IMR-90 (cell line): ENCODE measurements at regions not wholly inside any gene's neighbourhood (a gene's known extent, or its start where the extent isn't known, plus 50 kb on each side); places are given as distances from the start of the nearest gene placed in this dataset.

Source experiments
- ATAC-seq: fragments of 200-7000 bp; cut with Tn5 transposase; 2 replicates; pipeline ENCODE4 v1.9.1; 2020; ENCODE audit warnings: low read depth, mild to moderate bottlenecking, moderate library complexity
- BruUV-seq: library from RNA; stranded (reverse); fragments of 400-500 nt; replicated peaks from 2 replicates; lab custom pipeline; 2021; lab: Mats Ljungman, UMichigan
- CTCF ChIA-PET: fragments of 300-600 bp; formaldehyde crosslinking; extraction: SDS; loops from one replicate; lab custom pipeline; 2021; ENCODE audit warnings: antibody characterized with exemption; lab: Yijun Ruan, JAX
- POLR2A ChIA-PET: fragments of 300-600 bp; sonication (Branson Sonifier 250); formaldehyde crosslinking; loops from one replicate; lab custom pipeline; 2022; ENCODE audit warnings: antibody characterized with exemption; ENCODE audit not compliant: unreplicated experiment; lab: Charles Lee
- DNase-seq: peaks from one replicate; pipeline ENCODE4 v3.0.0; 2013
- H2AFZ ChIP-seq: replicated peaks from 2 replicates; pipeline ENCODE3; 2013; ENCODE audit warnings: low read length, mild to moderate bottlenecking; ENCODE audit not compliant: poor library complexity
- H2AK5ac ChIP-seq: 2 replicates; pipeline ENCODE4 v1.6.1; 2013; ENCODE audit warnings: low read depth, low read length, inconsistent platforms
- H2AK9ac ChIP-seq: replicated peaks from 2 replicates; pipeline ENCODE3; 2013; ENCODE audit warnings: mild to moderate bottlenecking, low read depth, low read length, moderate library complexity; ENCODE audit not compliant: poor library complexity
- H2BK120ac ChIP-seq: 2 replicates; pipeline ENCODE4 v1.6.1; 2013; ENCODE audit warnings: low read depth, low read length, inconsistent platforms
- H2BK15ac ChIP-seq: 3 replicates; pipeline ENCODE4 v1.6.1; 2013; ENCODE audit warnings: low read depth, low read length, inconsistent platforms
- H2BK20ac ChIP-seq: 2 replicates; pipeline ENCODE4 v1.6.1; 2013; ENCODE audit warnings: low read depth, mild to moderate bottlenecking, inconsistent platforms, low read length, moderate library complexity
- H2BK5ac ChIP-seq: 2 replicates; pipeline ENCODE4 v1.6.1; 2013; ENCODE audit warnings: mild to moderate bottlenecking, low read depth, low read length, inconsistent platforms; ENCODE audit not compliant: poor library complexity, severe bottlenecking
- H3K14ac ChIP-seq: replicated peaks from 2 replicates; pipeline ENCODE4 v1.6.1; 2013; ENCODE audit warnings: low read depth, low read length, inconsistent platforms
- H3K18ac ChIP-seq: 2 replicates; pipeline ENCODE4 v1.6.1; 2013; ENCODE audit warnings: low read depth, low read length, control low read depth
- H3K23ac ChIP-seq: 2 replicates; pipeline ENCODE4 v1.6.1; 2013; ENCODE audit warnings: low read depth, low read length, inconsistent platforms
- H3K27ac ChIP-seq: 2 replicates; pipeline ENCODE4 v1.5.1; 2013; ENCODE audit warnings: mild to moderate bottlenecking, control low read depth, low read length; ENCODE audit not compliant: insufficient read depth
- H3K27me3 ChIP-seq: 2 replicates; pipeline ENCODE4 v1.6.1; 2013; ENCODE audit warnings: low read length; ENCODE audit not compliant: control insufficient read depth, insufficient read depth
- H3K36me3 ChIP-seq: 2 replicates; pipeline ENCODE4 v1.6.1; 2013; ENCODE audit warnings: low read length, mixed read lengths; ENCODE audit not compliant: control insufficient read depth, insufficient read depth
- H3K4ac ChIP-seq: 2 replicates; pipeline ENCODE4 v1.6.1; 2013; ENCODE audit warnings: low read depth, low read length, inconsistent platforms
- H3K4me1 ChIP-seq: 2 replicates; pipeline ENCODE4 v1.6.1; 2013; ENCODE audit warnings: low read length, mixed read lengths; ENCODE audit not compliant: control insufficient read depth, insufficient read depth
- H3K4me2 ChIP-seq: 2 replicates; pipeline ENCODE4 v1.6.1; 2013; ENCODE audit warnings: low read depth, mild to moderate bottlenecking, control low read depth, low read length, moderate library complexity
- H3K4me3 ChIP-seq: 2 replicates; pipeline ENCODE4 v1.5.1; 2013; ENCODE audit warnings: low read depth, mild to moderate bottlenecking, control low read depth, low read length, moderate library complexity; ENCODE audit not compliant: insufficient read depth
- H3K56ac ChIP-seq: 2 replicates; pipeline ENCODE4 v1.6.1; 2013; ENCODE audit warnings: low read length, inconsistent platforms; ENCODE audit not compliant: insufficient read depth; ENCODE audit errors: extremely low read depth
- H3K79me1 ChIP-seq, 2 experiments: 2 replicates each; pipeline ENCODE4 v1.6.1; 2013; ENCODE audit warnings: low read length in 2 of 2, inconsistent platforms in 1 of 2, low read depth in 1 of 2
- H3K9ac ChIP-seq: 2 replicates; pipeline ENCODE4 v1.6.1; 2013; ENCODE audit warnings: low read depth, low read length, control low read depth
- H3K9me1 ChIP-seq: 2 replicates; pipeline ENCODE4 v1.6.1; 2013; ENCODE audit warnings: low read length, inconsistent platforms; ENCODE audit not compliant: insufficient read depth
- H3K9me3 ChIP-seq: 2 replicates; pipeline ENCODE4 v1.6.1; 2013; ENCODE audit warnings: low read length; ENCODE audit not compliant: control insufficient read depth, insufficient read depth
- H4K20me1 ChIP-seq: 2 replicates; pipeline ENCODE4 v1.6.1; 2013; ENCODE audit warnings: low read length, inconsistent platforms; ENCODE audit not compliant: insufficient read depth
- H4K5ac ChIP-seq: 2 replicates; pipeline ENCODE4 v1.6.1; 2013; ENCODE audit warnings: mild to moderate bottlenecking, low read depth, low read length, control low read depth
- H4K8ac ChIP-seq, 2 experiments: 2 replicates each; pipeline ENCODE4 v1.6.1; 2013; ENCODE audit warnings: low read depth in 2 of 2, low read length in 2 of 2, control low read depth in 1 of 2, inconsistent platforms in 1 of 2
- H4K91ac ChIP-seq: 2 replicates; pipeline ENCODE4 v1.6.1; 2013; ENCODE audit warnings: low read depth, low read length, inconsistent platforms; ENCODE audit not compliant: insufficient read depth
- CEBPB ChIP-seq: IDR thresholded peaks from 2 replicates; pipeline ENCODE4 v1.6.1; 2012; ENCODE audit warnings: low read depth, low read length, improper control_type of control experiment
- CHD1 ChIP-seq: IDR thresholded peaks from 2 replicates; pipeline ENCODE4 v1.6.1; 2012; ENCODE audit warnings: low read depth, low read length, improper control_type of control experiment
- CTCF ChIP-seq: conservative IDR thresholded peaks from 2 replicates; pipeline ENCODE4 v1.5.1; 2012; ENCODE audit warnings: mild to moderate bottlenecking, low read depth, low read length, improper control_type of control experiment
- FOS ChIP-seq: fragments of 150-350 bp; IDR thresholded peaks from 2 replicates; pipeline ENCODE4 v1.6.1; 2016; ENCODE audit warnings: low read depth, low read length
- MAFK ChIP-seq: IDR thresholded peaks from 2 replicates; pipeline ENCODE4 v1.6.1; 2012; ENCODE audit warnings: low read depth, low read length, improper control_type of control experiment
- MAZ ChIP-seq: IDR thresholded peaks from 2 replicates; pipeline ENCODE4 v1.6.1; 2012; ENCODE audit warnings: low read depth, mild to moderate bottlenecking, low read length, improper control_type of control experiment, moderate library complexity, borderline replicate concordance
- NFE2L2 ChIP-seq: fragments of 150-350 bp; IDR thresholded peaks from 2 replicates; pipeline ENCODE4 v1.6.1; 2016; ENCODE audit warnings: low read depth, mild to moderate bottlenecking, low read length
- RAD21 ChIP-seq: IDR thresholded peaks from 2 replicates; pipeline ENCODE4 v1.6.1; 2012; ENCODE audit warnings: low read length, improper control_type of control experiment
- RCOR1 ChIP-seq: IDR thresholded peaks from 2 replicates; pipeline ENCODE4 v1.6.1; 2012; ENCODE audit warnings: mild to moderate bottlenecking, low read length, improper control_type of control experiment; ENCODE audit not compliant: insufficient replicate concordance
- RFX5 ChIP-seq: IDR thresholded peaks from 2 replicates; pipeline ENCODE4 v1.8.0; 2012; ENCODE audit warnings: low read depth, mild to moderate bottlenecking, low read length, moderate library complexity
- SMC3 ChIP-seq: fragments of 150-350 bp; IDR thresholded peaks from 2 replicates; pipeline ENCODE4 v1.6.1; 2016; ENCODE audit warnings: low read depth, mild to moderate bottlenecking, antibody characterized with exemption, low read length, moderate library complexity
- USF2 ChIP-seq: fragments of 150-350 bp; IDR thresholded peaks from 2 replicates; pipeline ENCODE4 v1.6.1; 2017; ENCODE audit warnings: mild to moderate bottlenecking, antibody characterized with exemption, low read length, low read depth
- WGBS, 2 experiments: methylation state at CpG; one replicate each; pipeline versions ENCODE4 v1.1.5 to v1.1.7; 2013; ENCODE audit warnings: missing lambda C conversion rate in 2 of 2; ENCODE audit not compliant: insufficient read length in 1 of 2; ENCODE audit errors: extremely low coverage in 2 of 2; 5-methylcytosine and 5-hydroxymethylcytosine counted together
- dilution Hi-C: fragments of 300-500 bp; cut with HindIII; formaldehyde crosslinking; loops from one replicate; pipeline ENCODE4 v1.14.3; 2018; ENCODE audit warnings: low sequenced_read_pairs; ENCODE audit not compliant: unreplicated experiment
- in situ Hi-C: fragments of 300-500 bp; cut with MboI; formaldehyde crosslinking; loops from 3 replicates; pipeline ENCODE4 v1.14.3; 2019; ENCODE audit warnings: low sequenced_read_pairs, inconsistent platforms, mixed read lengths
- intact Hi-C: fragments of 100-400 bp; cut with micrococcal nuclease; formaldehyde crosslinking; loops from 2 replicates; pipeline ENCODE4 v1.10.0; 2022
- TF ChIP-seq, protein P1 (sequence below): fragments of 150-350 bp; IDR thresholded peaks from 2 replicates; pipeline ENCODE4 v1.6.1; 2016; ENCODE audit warnings: low read depth, mild to moderate bottlenecking, low read length, moderate library complexity, borderline replicate concordance

GRCh38 chr21:28857752-28858151, 134.9 kb downstream of the LTN1 start:
- no peaks in the 10 kb centered on the region for H3K79me1 ChIP-seq
- no peak overlapping the region for H2AK9ac ChIP-seq
- H3K56ac ChIP-seq, result no peak overlapping the region
- no TSS peak for BruUV-seq
- ChIA-PET CTCF (no interaction called here), POLR2A (no interaction called here)
- no peak overlapping the region for H4K8ac ChIP-seq
- no peak overlapping the region for H2AFZ ChIP-seq
- H2AK5ac ChIP-seq, result no peak overlapping the region
- H3K36me3 ChIP-seq, result no peaks in the 10 kb centered on the region
- intact Hi-C loops (no loop called here), in situ Hi-C loops (no loop called here), dilution Hi-C loops (no loop called here)
- no peak overlapping the region for H2BK15ac ChIP-seq
- no peak overlapping the region for H2BK20ac ChIP-seq
- H4K91ac ChIP-seq, result no peak overlapping the region
- H3K4me3 ChIP-seq, result no peak overlapping the region
- no peak overlapping the region for H3K27ac ChIP-seq
- no peaks in the 10 kb centered on the region for H3K27me3 ChIP-seq
- no peak for DNase-seq
- H2BK120ac ChIP-seq, result no peak overlapping the region
- H2BK5ac ChIP-seq, result no peak overlapping the region
- TF ChIP-seq RCOR1, result no peak
- TF ChIP-seq RAD21, result no peak
- TF ChIP-seq FOS, result no peak
- no peak for TF ChIP-seq SMC3
- TF ChIP-seq CHD1, result no peak
- no peak for TF ChIP-seq USF2
- TF ChIP-seq NFE2L2, result no peak
- TF ChIP-seq, protein P1, sequence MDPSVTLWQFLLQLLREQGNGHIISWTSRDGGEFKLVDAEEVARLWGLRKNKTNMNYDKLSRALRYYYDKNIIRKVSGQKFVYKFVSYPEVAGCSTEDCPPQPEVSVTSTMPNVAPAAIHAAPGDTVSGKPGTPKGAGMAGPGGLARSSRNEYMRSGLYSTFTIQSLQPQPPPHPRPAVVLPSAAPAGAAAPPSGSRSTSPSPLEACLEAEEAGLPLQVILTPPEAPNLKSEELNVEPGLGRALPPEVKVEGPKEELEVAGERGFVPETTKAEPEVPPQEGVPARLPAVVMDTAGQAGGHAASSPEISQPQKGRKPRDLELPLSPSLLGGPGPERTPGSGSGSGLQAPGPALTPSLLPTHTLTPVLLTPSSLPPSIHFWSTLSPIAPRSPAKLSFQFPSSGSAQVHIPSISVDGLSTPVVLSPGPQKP, result no peak
- no peak for TF ChIP-seq MAZ
- no peak for TF ChIP-seq MAFK
- no peak for TF ChIP-seq CTCF
- no peak for TF ChIP-seq CEBPB
- no peak for TF ChIP-seq RFX5
- no CpG with 5 or more reads among the region's 2 CpGs for WGBS, 2 experiments
- no peak for ATAC-seq
- no peaks in the 10 kb centered on the region; the same call in 1 of the 2 replicates for H3K4me1 ChIP-seq
- H3K23ac ChIP-seq, result no peak overlapping the region
- no peak overlapping the region for H4K5ac ChIP-seq
- H3K18ac ChIP-seq, result no peak overlapping the region
- H3K4ac ChIP-seq, result no peak overlapping the region
- no peaks in the 10 kb centered on the region for H3K9me3 ChIP-seq
- no peak overlapping the region for H3K14ac ChIP-seq
- H4K20me1 ChIP-seq, result no peaks in the 10 kb centered on the region
- H3K9ac ChIP-seq, result no peak overlapping the region
- H3K4me2 ChIP-seq, result no peak overlapping the region
- H3K9me1 ChIP-seq, result no peaks in the 10 kb centered on the region
